PC-9 (cell line): ENCODE measurements at regions not wholly inside any gene's neighbourhood (a gene's known extent, or its start where the extent isn't known, plus 50 kb on each side); places are given as distances from the start of the nearest gene placed in this dataset.

Experiments used
- CTCF ChIP-seq: fragments of 200-600 bp; sonication (generic); conservative IDR thresholded peaks from 2 replicates; pipeline ENCODE4 v1.6.1; 2017; ENCODE audit warnings: mixed run types, antibody characterized with exemption, mild to moderate bottlenecking, moderate library complexity
- EZH2 ChIP-seq: fragments of 200-600 bp; sonication (generic); IDR thresholded peaks from 2 replicates; pipeline ENCODE4 v1.8.0; 2017; ENCODE audit warnings: antibody characterized with exemption, low read depth

GRCh38 chr4:170875868-170876267 lies 786.1 kb upstream of the AADAT start:
- TF ChIP-seq CTCF (no peak), EZH2 (no peak)
